Esophagus squamous epithelium (tissue), 4 donors: ENCODE measurements at regions not wholly inside any gene's neighbourhood (a gene's known extent, or its start where the extent isn't known, plus 50 kb on each side); places are given as distances from the start of the nearest gene placed in this dataset.

Source experiments
- CTCF ChIP-seq, 6 experiments: fragments of 450-650 bp in 4 of 6; fragments of 200-600 bp in 2 of 6; sonication (generic) in 2 of 6; IDR thresholded peaks; one replicate each; pipeline ENCODE4 v1.5.1; 2016 to 2019; ENCODE audit warnings: antibody characterized with exemption in 6 of 6, mild to moderate bottlenecking in 4 of 6, moderate library complexity in 4 of 6
- POLR2A ChIP-seq, 4 donors: fragments of 450-650 bp; IDR thresholded peaks; one replicate each; pipeline ENCODE4 v1.6.1; 2017; ENCODE audit warnings: antibody characterized with exemption in 4 of 4, mild to moderate bottlenecking in 4 of 4, moderate library complexity in 3 of 4

- TF ChIP-seq CTCF (IDR thresholded peaks at IDR 0.05) (no peak), POLR2A (IDR thresholded peaks at IDR 0.05) (no peak)
These were observed 237.3 kb upstream of the WSCD1 start for GRCh38 chr17:5832886-5833285.
